ENCODE measurements at regions not wholly inside any gene's neighbourhood (a gene's known extent, or its start where the extent isn't known, plus 50 kb on each side); places are given as distances from the start of the nearest gene placed in this dataset.

- H3K9ac ChIP-seq (ENCODE audit: low read length): no peak overlapping the region
- no peaks in the 10 kb centered on the region for H3K9me3 ChIP-seq (ENCODE audit: insufficient read depth, low read length)
- no peak overlapping the region for H3K4me2 ChIP-seq (ENCODE audit: low read depth, low read length, poor library complexity, severe bottlenecking)
- no peak overlapping the region for H2AFZ ChIP-seq (ENCODE audit: low read depth, low read length, severe bottlenecking)
- H3K27me3 ChIP-seq (ENCODE audit: low read length): no peaks in the 10 kb centered on the region
- H3F3A ChIP-seq (ENCODE audit: insufficient read depth): no peaks in the 10 kb centered on the region
- H3K4me3 ChIP-seq (ENCODE audit: insufficient read depth, low read length, poor library complexity, severe bottlenecking): no peak overlapping the region
- H4K20me1 ChIP-seq (ENCODE audit: low read depth, low read length): no peaks in the 10 kb centered on the region
- no peaks in the 10 kb centered on the region for H3K9me2 ChIP-seq (replicated peaks; ENCODE audit: insufficient read depth, low read length)
- no peaks in the 10 kb centered on the region for H3K36me3 ChIP-seq (ENCODE audit: low read length)
- no peaks in the 10 kb centered on the region for H3K79me2 ChIP-seq (ENCODE audit: insufficient read depth, low read length)
- H3K27ac ChIP-seq (ENCODE audit: low read depth, low read length): no peak overlapping the region
- no peak for TF ChIP-seq EZH2phosphoT487 (conservative IDR thresholded peaks at IDR 0.05; ENCODE audit: low read length)
Observed at GRCh38 chrX:78527818-78528217, 131.3 kb downstream of the RTL3 start.

GRCh38 chrX:78527263-78527662, 131.9 kb downstream of the RTL3 start:
- Histone ChIP-seq H3F3A (ENCODE audit: insufficient read depth) (no peaks in the 10 kb centered on the region), H3K36me3 (ENCODE audit: low read length) (no peaks in the 10 kb centered on the region), H3K27ac (ENCODE audit: low read depth, low read length) (no peak overlapping the region), H2AFZ (ENCODE audit: low read depth, low read length, severe bottlenecking) (no peak overlapping the region), H3K4me2 (ENCODE audit: low read depth, low read length, poor library complexity, severe bottlenecking) (no peak overlapping the region), H3K9me3 (ENCODE audit: insufficient read depth, low read length) (no peaks in the 10 kb centered on the region), H3K79me2 (ENCODE audit: insufficient read depth, low read length) (no peaks in the 10 kb centered on the region), H3K9ac (ENCODE audit: low read length) (no peak overlapping the region), H3K27me3 (ENCODE audit: low read length) (no peaks in the 10 kb centered on the region), H4K20me1 (ENCODE audit: low read depth, low read length) (no peaks in the 10 kb centered on the region), H3K9me2 (replicated peaks; ENCODE audit: insufficient read depth, low read length) (no peaks in the 10 kb centered on the region), H3K4me3 (ENCODE audit: insufficient read depth, low read length, poor library complexity, severe bottlenecking) (no peak overlapping the region)
- TF ChIP-seq CTCF (IDR thresholded peaks at IDR 0.05; ENCODE audit: insufficient read depth, low read length, poor library complexity, severe bottlenecking) (no peak), EZH2phosphoT487 (conservative IDR thresholded peaks at IDR 0.05; ENCODE audit: low read length) (no peak)

- H3K79me2 ChIP-seq (ENCODE audit: insufficient read depth, low read length): no peaks in the 10 kb centered on the region
- TF ChIP-seq EZH2phosphoT487 (conservative IDR thresholded peaks at IDR 0.05; ENCODE audit: low read length) (no peak), CTCF (IDR thresholded peaks at IDR 0.05; ENCODE audit: insufficient read depth, low read length, poor library complexity, severe bottlenecking) (no peak)
- no peaks in the 10 kb centered on the region for H3F3A ChIP-seq (ENCODE audit: insufficient read depth)
- no peaks in the 10 kb centered on the region for H3K27me3 ChIP-seq (ENCODE audit: low read length)
- no peaks in the 10 kb centered on the region for H4K20me1 ChIP-seq (ENCODE audit: low read depth, low read length)
- H3K36me3 ChIP-seq (ENCODE audit: low read length): no peaks in the 10 kb centered on the region
- no peaks in the 10 kb centered on the region for H3K9me2 ChIP-seq (replicated peaks; ENCODE audit: insufficient read depth, low read length)
- H3K9ac ChIP-seq (ENCODE audit: low read length): no peak overlapping the region
- no peak overlapping the region for H3K27ac ChIP-seq (ENCODE audit: low read depth, low read length)
- H3K4me3 ChIP-seq (ENCODE audit: insufficient read depth, low read length, poor library complexity, severe bottlenecking): no peak overlapping the region
- no peaks in the 10 kb centered on the region for H3K9me3 ChIP-seq (ENCODE audit: insufficient read depth, low read length)
- no peak overlapping the region for H3K4me2 ChIP-seq (ENCODE audit: low read depth, low read length, poor library complexity, severe bottlenecking)
- no peak overlapping the region for H2AFZ ChIP-seq (ENCODE audit: low read depth, low read length, severe bottlenecking)
Observed at GRCh38 chrX:78522601-78523000, 136.5 kb downstream of the RTL3 start.

GRCh38 chrX:78517124-78517523, 142.0 kb downstream of the RTL3 start:
- no peaks in the 10 kb centered on the region for H3K9me3 ChIP-seq (ENCODE audit: insufficient read depth, low read length)
- H3K9ac ChIP-seq (ENCODE audit: low read length): no peak overlapping the region
- H2AFZ ChIP-seq (ENCODE audit: low read depth, low read length, severe bottlenecking): no peak overlapping the region
- no peak overlapping the region for H3K4me3 ChIP-seq (ENCODE audit: insufficient read depth, low read length, poor library complexity, severe bottlenecking)
- H4K20me1 ChIP-seq (ENCODE audit: low read depth, low read length): no peaks in the 10 kb centered on the region
- no peaks in the 10 kb centered on the region for H3K9me2 ChIP-seq (replicated peaks; ENCODE audit: insufficient read depth, low read length)
- H3K4me2 ChIP-seq (ENCODE audit: low read depth, low read length, poor library complexity, severe bottlenecking): no peak overlapping the region
- TF ChIP-seq EZH2phosphoT487 (conservative IDR thresholded peaks at IDR 0.05; ENCODE audit: low read length) (no peak), CTCF (IDR thresholded peaks at IDR 0.05; ENCODE audit: insufficient read depth, low read length, poor library complexity, severe bottlenecking) (no peak)
- H3K27ac ChIP-seq (ENCODE audit: low read depth, low read length): no peak overlapping the region
- no peaks in the 10 kb centered on the region for H3F3A ChIP-seq (ENCODE audit: insufficient read depth)
- H3K27me3 ChIP-seq (ENCODE audit: low read length): no peaks in the 10 kb centered on the region
- H3K79me2 ChIP-seq (ENCODE audit: insufficient read depth, low read length): no peaks in the 10 kb centered on the region
- H3K36me3 ChIP-seq (ENCODE audit: low read length): no peaks in the 10 kb centered on the region

Data from SU-DHL-6 (cell line).